ENCODE measurements at regions not wholly inside any gene's neighbourhood (a gene's known extent, or its start where the extent isn't known, plus 50 kb on each side); places are given as distances from the start of the nearest gene placed in this dataset.

GRCh38 chr7:96636342-96636860 lies 73.2 kb downstream of the SEM1 start:
- no peak for TF ChIP-seq CTCF (conservative IDR thresholded peaks at IDR 0.05)
- no peak for TF ChIP-seq EZH2 (IDR thresholded peaks at IDR 0.05; ENCODE audit: low read depth)

Data from PC-9 (cell line).